Left lung (tissue), 4 donors: ENCODE measurements at regions not wholly inside any gene's neighbourhood (a gene's known extent, or its start where the extent isn't known, plus 50 kb on each side); places are given as distances from the start of the nearest gene placed in this dataset.

Source experiments
- ATAC-seq: fragments of 200-7000 bp; cut with Tn5 transposase; one replicate; pipeline ENCODE4 v1.9.1; 2020; ENCODE audit warnings: moderate library complexity
- DNase-seq, 4 donors: peaks; one replicate each; pipeline ENCODE4 v3.0.0-alpha.2; 2013 to 2020
- H3K27ac ChIP-seq, 2 donors: fragments of 200-600 bp; sonication (generic) in 1 of 2; one replicate each; pipeline versions ENCODE4 v1.5.0 to v1.8.0; 2020 to 2021
- H3K27me3 ChIP-seq, 2 donors: fragments of 200-600 bp; sonication (generic) in 1 of 2; one replicate each; pipeline versions ENCODE4 v1.5.0 to v1.8.0; 2020 to 2021
- H3K36me3 ChIP-seq, 2 donors: fragments of 200-600 bp; sonication (generic) in 1 of 2; one replicate each; pipeline versions ENCODE4 v1.5.0 to v1.8.0; 2020 to 2021
- H3K4me1 ChIP-seq, 2 donors: fragments of 200-600 bp; one replicate each; pipeline ENCODE4 v1.8.0; 2021
- H3K4me3 ChIP-seq, 2 donors: fragments of 200-600 bp; sonication (generic) in 1 of 2; one replicate each; pipeline versions ENCODE4 v1.5.0 to v1.8.0; 2020 to 2021; ENCODE audit warnings: mild to moderate bottlenecking in 1 of 2
- H3K9me3 ChIP-seq, 2 donors: fragments of 200-600 bp; sonication (generic) in 1 of 2; one replicate each; pipeline versions ENCODE4 v1.5.0 to v1.8.0; 2020 to 2021
- intact Hi-C, 2 donors: fragments of 100-400 bp; cut with DNase I; formaldehyde crosslinking; loops; one replicate each; pipeline versions ENCODE4 v1.11.2 to v1.14.2; 2022
- TF ChIP-seq, protein P1 (sequence below), 2 donors: fragments of 200-600 bp; sonication (generic) in 1 of 2; IDR thresholded peaks; one replicate each; pipeline versions ENCODE4 v1.5.0 to v1.8.0; 2021; ENCODE audit warnings: antibody characterized with exemption in 2 of 2
- donor health status: DM: no; HTN: yes; CAD: no.
- donor health status: DM: no; HTN: no; CAD: no.

DNA sequence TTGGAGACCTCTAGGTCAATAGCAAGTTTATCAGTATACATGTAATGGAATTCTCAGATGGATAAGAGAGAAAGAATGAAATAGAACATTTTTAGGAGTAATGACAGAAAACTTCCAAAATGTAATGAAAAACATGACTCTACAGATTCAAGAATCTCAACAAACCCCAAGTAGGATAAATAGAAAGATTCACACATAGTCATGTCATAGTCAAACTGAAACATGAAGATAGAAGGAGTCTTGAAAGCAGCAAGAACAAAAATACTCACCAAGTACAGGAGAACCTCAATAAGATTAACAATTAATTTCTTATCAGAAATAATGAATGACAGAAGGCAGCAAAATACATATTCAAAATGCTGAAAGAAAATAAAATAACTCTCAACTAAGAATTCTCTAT lies 164.5 kb downstream of the SPATA31D1 start:
- Histone ChIP-seq H3K9me3 (no peaks in the 10 kb centered on the region), H3K27me3 (no peaks in the 10 kb centered on the region), H3K36me3 (no peaks in the 10 kb centered on the region), H3K27ac (no peak overlapping the region), H3K4me1 (no peaks in the 10 kb centered on the region), H3K4me3 (no peak overlapping the region)
- no peak for DNase-seq
- intact Hi-C loops, result no loop called here
- ATAC-seq, result no peak
- TF ChIP-seq, protein P1, sequence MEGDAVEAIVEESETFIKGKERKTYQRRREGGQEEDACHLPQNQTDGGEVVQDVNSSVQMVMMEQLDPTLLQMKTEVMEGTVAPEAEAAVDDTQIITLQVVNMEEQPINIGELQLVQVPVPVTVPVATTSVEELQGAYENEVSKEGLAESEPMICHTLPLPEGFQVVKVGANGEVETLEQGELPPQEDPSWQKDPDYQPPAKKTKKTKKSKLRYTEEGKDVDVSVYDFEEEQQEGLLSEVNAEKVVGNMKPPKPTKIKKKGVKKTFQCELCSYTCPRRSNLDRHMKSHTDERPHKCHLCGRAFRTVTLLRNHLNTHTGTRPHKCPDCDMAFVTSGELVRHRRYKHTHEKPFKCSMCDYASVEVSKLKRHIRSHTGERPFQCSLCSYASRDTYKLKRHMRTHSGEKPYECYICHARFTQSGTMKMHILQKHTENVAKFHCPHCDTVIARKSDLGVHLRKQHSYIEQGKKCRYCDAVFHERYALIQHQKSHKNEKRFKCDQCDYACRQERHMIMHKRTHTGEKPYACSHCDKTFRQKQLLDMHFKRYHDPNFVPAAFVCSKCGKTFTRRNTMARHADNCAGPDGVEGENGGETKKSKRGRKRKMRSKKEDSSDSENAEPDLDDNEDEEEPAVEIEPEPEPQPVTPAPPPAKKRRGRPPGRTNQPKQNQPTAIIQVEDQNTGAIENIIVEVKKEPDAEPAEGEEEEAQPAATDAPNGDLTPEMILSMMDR (IDR thresholded peaks at IDR 0.05), result no peak

DNA sequence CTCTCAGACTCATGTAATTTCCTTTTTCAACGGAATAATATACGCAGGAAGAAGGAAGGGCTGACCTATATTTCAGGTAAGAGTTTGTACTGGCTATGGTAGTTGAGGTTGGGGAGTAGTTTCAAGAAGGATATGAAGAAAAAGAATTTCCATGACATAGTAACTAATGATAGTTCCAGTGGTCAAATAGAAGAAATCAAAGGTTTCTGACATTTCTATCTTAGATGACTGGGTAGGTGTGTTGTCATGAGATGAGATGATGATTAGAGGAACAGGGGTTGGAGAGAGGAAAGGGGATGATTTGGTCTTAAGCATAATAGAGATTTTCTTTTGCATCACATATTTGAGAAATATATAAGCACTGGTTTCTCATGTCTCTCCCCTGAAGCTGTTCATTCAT lies 166.0 kb downstream of the SPATA31D1 start:
- ATAC-seq (no peak), DNase-seq (no peak)
- intact Hi-C loops, result no loop called here
- Histone ChIP-seq H3K9me3 (no peaks in the 10 kb centered on the region), H3K4me3 (no peak overlapping the region), H3K27ac (no peak overlapping the region), H3K27me3 (no peaks in the 10 kb centered on the region), H3K4me1 (no peaks in the 10 kb centered on the region), H3K36me3 (no peaks in the 10 kb centered on the region)
- TF ChIP-seq, protein P1 (IDR thresholded peaks at IDR 0.05), result no peak

DNA sequence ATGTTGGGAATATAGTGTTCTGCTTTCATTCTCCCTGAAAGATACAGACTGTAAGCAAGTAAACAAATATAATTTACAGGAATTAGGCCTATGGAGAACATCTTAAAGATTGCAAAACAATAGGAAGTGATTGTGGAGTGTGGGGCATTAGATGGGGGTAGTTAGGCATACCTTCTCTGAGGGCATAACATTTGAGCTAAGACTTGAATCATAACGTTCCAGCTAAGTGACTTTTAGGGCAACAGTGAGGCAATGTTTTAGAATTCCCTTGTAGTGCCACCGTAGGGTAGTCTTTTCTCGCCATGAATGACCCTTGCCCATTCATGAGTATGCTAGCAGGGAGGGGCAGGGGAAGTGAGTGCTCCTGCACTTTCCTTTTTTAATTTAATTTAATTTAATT lies 173.3 kb downstream of the SPATA31D1 start:
- TF ChIP-seq, protein P1 (IDR thresholded peaks at IDR 0.05), result no peak
- Histone ChIP-seq H3K36me3 (no peaks in the 10 kb centered on the region), H3K27me3 (no peaks in the 10 kb centered on the region), H3K27ac (no peak overlapping the region), H3K4me3 (no peak overlapping the region), H3K9me3 (peaks cover 0 to 4% of the 10 kb centered on the region in 2 donors), H3K4me1 (no peaks in the 10 kb centered on the region)
- no peak for DNase-seq
- no peak for ATAC-seq
- intact Hi-C loops, result no loop called here

DNA sequence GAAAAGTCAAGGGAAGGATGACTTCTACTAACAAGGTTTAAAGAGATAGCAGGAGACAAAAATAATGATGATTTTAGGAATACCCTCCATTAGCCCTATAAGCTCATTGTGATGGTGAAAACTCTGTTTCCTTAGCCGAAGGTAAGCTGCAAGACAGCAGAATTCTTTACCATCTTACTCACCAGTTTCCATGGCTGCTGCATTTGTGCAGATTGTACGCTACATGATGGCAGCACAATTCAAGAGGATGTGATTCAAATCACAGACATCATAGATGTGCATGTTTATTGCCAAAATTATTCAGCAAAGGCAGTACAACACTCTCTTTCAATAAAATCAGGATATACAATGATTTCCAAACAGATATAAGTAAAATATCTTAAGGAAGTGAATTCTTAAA lies 175.6 kb downstream of the SPATA31D1 start:
- Histone ChIP-seq H3K36me3 (no peaks in the 10 kb centered on the region), H3K27me3 (no peaks in the 10 kb centered on the region), H3K4me1 (peaks cover 0 to 3% of the 10 kb centered on the region in 2 donors), H3K9me3 (peaks cover 0 to 4% of the 10 kb centered on the region in 2 donors), H3K27ac (no peak overlapping the region), H3K4me3 (no peak overlapping the region)
- ATAC-seq (no peak), DNase-seq (no peak)
- TF ChIP-seq, protein P1 (IDR thresholded peaks at IDR 0.05), result no peak
- intact Hi-C loops, result no loop called here

DNA sequence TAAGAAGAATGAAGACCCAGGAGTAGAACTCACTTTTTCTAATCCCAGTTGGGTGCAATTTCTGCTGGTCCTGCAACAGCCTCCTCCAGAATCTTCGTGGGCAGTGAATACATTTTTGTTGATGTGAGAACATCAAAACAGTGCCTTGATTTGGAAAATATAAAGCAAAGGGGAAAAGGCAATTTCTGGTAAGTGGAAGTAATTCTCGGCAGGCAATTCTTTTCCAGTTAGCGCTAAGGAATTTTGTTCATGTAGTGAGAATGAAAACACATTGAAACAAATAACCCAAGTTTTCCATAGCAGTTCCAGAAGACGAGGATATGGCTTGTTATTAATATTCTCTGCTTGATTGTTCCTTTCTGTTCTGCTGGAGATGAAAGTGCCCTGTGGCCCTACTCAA lies 178.7 kb downstream of the SPATA31D1 start:
- TF ChIP-seq, protein P1 (IDR thresholded peaks at IDR 0.05), result no peak
- DNase-seq (no peak), ATAC-seq (no peak)
- Histone ChIP-seq H3K36me3 (no peaks in the 10 kb centered on the region), H3K9me3 (peaks cover 0 to 4% of the 10 kb centered on the region in 2 donors), H3K4me3 (no peak overlapping the region), H3K27me3 (no peaks in the 10 kb centered on the region), H3K27ac (no peak overlapping the region), H3K4me1 (peaks cover 4 to 12% of the 10 kb centered on the region in 2 donors)
- intact Hi-C loops, result no loop called here
